ENCODE measurements at regions not wholly inside any gene's neighbourhood (a gene's known extent, or its start where the extent isn't known, plus 50 kb on each side); places are given as distances from the start of the nearest gene placed in this dataset.

DNA sequence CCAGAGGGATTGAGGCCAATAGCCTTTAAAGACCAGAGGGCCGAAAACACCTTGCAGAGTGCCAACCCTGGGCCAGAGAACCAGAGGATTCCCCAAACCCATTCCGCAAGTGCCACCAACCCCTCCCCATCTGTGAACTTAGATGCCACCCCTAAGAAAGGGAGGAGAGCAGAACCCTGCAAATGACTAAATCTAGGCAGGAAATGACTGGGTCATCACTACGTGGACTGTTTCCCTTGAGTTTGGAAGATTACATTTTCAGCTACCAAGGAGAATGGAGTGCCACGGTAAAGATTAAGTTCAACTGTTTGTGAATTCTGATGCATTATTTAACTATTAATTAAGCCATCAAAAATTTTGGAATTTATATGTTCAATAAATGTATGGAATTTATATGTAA lies 142.8 kb downstream of the ENC1 start:
- no peak for TF ChIP-seq CTCF (IDR thresholded peaks at IDR 0.05; ENCODE audit: low read length)
- no peak for TF ChIP-seq EZH2phosphoT487 (IDR thresholded peaks at IDR 0.05; ENCODE audit: low read length)
- no peak for TF ChIP-seq EZH2 (optimal IDR thresholded peaks at IDR 0.05; ENCODE audit: low read depth, low read length)
